ENCODE measurements at regions not wholly inside any gene's neighbourhood (a gene's known extent, or its start where the extent isn't known, plus 50 kb on each side); places are given as distances from the start of the nearest gene placed in this dataset.
A peak's percentile ranks its signal among the peaks of the same experiment; 100 is the strongest.
"Not testable (repeated sequence)": the region's sequence is repeated elsewhere in the genome, so short reads cannot be mapped to it uniquely, and the experiment has no call there.

GRCh38 chr2:91466780-91467363 lies 2775.4 kb downstream of the RPIA start:
- H3K4me3 ChIP-seq; H3K27ac ChIP-seq; H3K9me3 ChIP-seq (replicated peaks in 1 of 11); H3K4me2 ChIP-seq; H3K4me1 ChIP-seq; H4K20me1 ChIP-seq; H3K9ac ChIP-seq; H3K36me3 ChIP-seq: not testable (repeated sequence)
- peaks cover 19 to 48% (median 39%) of the 10 kb centered on the region in 11 experiments for H3K27me3 ChIP-seq

- H4K20me1 ChIP-seq: peaks cover 0 to 20% (median 12%) of the 10 kb centered on the region in 11 experiments; a peak in 19 of 22 replicates
- H3K4me3 ChIP-seq; H3K36me3 ChIP-seq; H3K27ac ChIP-seq; H3K4me2 ChIP-seq; H3K9ac ChIP-seq; H3K9me3 ChIP-seq (replicated peaks in 1 of 11): not testable (repeated sequence)
- peaks cover 0 to 11% (median 6%) of the 10 kb centered on the region in 10 experiments; a peak in 13 of 20 replicates for H3K4me1 ChIP-seq
- peaks cover 54 to 74% (median 64%) of the 10 kb centered on the region in 11 experiments for H3K27me3 ChIP-seq
Measured at GRCh38 chr2:91476244-91476935, 2784.9 kb downstream of the RPIA start.

DNA sequence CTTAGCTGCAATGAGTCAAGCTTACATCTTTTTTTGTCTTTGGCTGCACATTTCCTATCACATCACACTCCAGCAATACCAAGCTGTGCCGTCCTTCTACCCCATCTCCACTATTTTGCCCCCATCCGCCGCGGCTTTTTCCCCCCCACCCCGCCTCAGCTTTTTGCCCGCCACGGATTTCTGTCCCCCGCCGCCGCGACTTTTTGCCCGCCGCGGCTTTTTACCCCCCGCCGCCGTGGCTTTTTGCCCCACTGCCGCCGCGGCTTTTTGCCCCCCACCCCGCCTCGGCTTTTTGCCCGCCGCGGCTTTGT lies 2785.4 kb downstream of the RPIA start:
- Histone ChIP-seq H3K4me3 (peak overlapping the region in 1 of 10 experiments; percentile 63; a peak in 1 of 20 replicates), H3K4me1 (peaks cover 0 to 11% (median 6%) of the 10 kb centered on the region in 10 experiments; a peak in 13 of 20 replicates), H3K27me3 (peaks cover 56 to 77% (median 68%) of the 10 kb centered on the region in 11 experiments), H4K20me1 (peaks cover 0 to 20% (median 12%) of the 10 kb centered on the region in 11 experiments; a peak in 19 of 22 replicates), H3K4me2 (peak overlapping the region in 1 of 11 experiments; percentile 91; a peak in 1 of 22 replicates)
- not testable (repeated sequence) for H3K36me3 ChIP-seq; H3K9ac ChIP-seq; H3K27ac ChIP-seq; H3K9me3 ChIP-seq (replicated peaks in 1 of 11)

GRCh38 chr2:91477291-91477690 lies 2785.8 kb downstream of the RPIA start:
- not testable (repeated sequence) for H3K9me3 ChIP-seq (replicated peaks in 1 of 11); H3K36me3 ChIP-seq; H3K27ac ChIP-seq
- H3K9ac ChIP-seq: peak overlapping the region in 2 of 11 experiments; percentile 61 to 69; a peak in 4 of 22 replicates
- peaks cover 0 to 19% (median 12%) of the 10 kb centered on the region in 11 experiments; a peak in 19 of 22 replicates for H4K20me1 ChIP-seq
- H3K4me2 ChIP-seq: peak overlapping the region; percentile 52 to 99 (median 68); a peak in 19 of 22 replicates
- peaks cover 0 to 11% (median 6%) of the 10 kb centered on the region in 10 experiments; a peak in 13 of 20 replicates for H3K4me1 ChIP-seq
- peak overlapping the region in 9 of 10 experiments; percentile 45 to 65 (median 54); a peak in 13 of 20 replicates for H3K4me3 ChIP-seq
- H3K27me3 ChIP-seq: peaks cover 53 to 75% (median 65%) of the 10 kb centered on the region in 11 experiments

DNA sequence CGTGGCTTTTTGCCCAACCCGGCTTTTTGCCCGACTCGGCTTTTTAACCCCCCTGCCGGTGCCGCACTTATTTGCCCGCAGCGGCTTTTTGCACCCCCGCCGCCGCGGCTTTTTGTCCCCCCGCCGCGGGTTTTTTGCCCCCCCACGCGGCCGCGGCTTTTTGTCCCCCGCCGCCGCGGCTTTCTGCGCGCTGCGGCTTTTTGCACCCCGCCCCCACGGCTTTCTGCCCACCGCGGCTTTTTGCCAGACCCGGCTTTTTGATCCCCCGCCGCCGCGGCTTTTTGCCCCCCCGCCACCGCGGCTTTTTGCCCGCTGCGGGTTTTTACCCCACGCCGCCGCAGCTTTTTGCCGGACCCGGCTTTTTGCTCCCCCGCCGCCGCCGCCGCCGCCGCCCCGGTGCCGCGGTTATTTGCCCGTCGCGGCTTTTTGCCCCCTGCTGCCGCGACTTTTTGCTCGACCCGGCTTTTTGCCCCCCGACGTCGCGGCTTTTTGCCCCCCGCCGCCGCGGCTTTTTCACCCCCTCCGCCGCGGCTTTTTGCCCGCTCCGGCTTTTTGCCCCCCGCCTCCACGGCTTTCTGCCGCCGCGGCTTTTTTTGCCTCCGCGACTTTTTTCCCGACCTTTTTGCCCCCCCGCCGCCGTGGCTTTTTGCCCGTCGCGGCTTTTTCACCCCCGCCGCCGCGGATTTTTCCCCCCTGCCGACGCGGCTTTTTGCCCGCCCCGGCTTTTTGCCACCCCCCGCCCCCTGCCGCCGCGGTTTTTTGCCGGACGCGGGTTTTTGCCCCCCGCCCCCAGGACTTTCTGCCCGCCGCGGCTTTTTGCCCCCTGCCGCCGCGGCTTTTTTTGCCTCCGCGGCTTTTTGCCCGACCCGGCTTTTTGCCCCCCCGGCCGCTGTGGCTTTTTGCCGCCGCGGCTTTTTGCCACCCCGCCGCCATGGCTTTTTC lies 2786.5 kb downstream of the RPIA start:
- H3K4me1 ChIP-seq: peaks cover 0 to 11% (median 6%) of the 10 kb centered on the region in 10 experiments; a peak in 13 of 20 replicates
- peak overlapping the region in 4 of 11 experiments; percentile 2 to 69 (median 43); a peak in 8 of 22 replicates for H3K9ac ChIP-seq
- H3K27me3 ChIP-seq: peaks cover 51 to 75% (median 63%) of the 10 kb centered on the region in 11 experiments
- H3K9me3 ChIP-seq (replicated peaks in 1 of 11): no peaks in the 10 kb centered on the region
- no peak overlapping the region for H3K27ac ChIP-seq
- peak overlapping the region; percentile 52 to 99 (median 68) for H3K4me2 ChIP-seq
- H4K20me1 ChIP-seq: peaks cover 0 to 19% (median 12%) of the 10 kb centered on the region in 11 experiments; a peak in 19 of 22 replicates
- H3K36me3 ChIP-seq: no peaks in the 10 kb centered on the region
- peak overlapping the region; percentile 29 to 65 (median 52) for H3K4me3 ChIP-seq
- no peak for TF ChIP-seq Cebpa-rat (IDR thresholded peaks at IDR 0.05)

- Histone ChIP-seq H3K27me3 (peaks cover 47 to 67% (median 57%) of the 10 kb centered on the region in 11 experiments), H3K4me2 (peak overlapping the region; percentile 48 to 99 (median 68)), H3K4me1 (peaks cover 0 to 11% (median 6%) of the 10 kb centered on the region in 10 experiments; a peak in 13 of 20 replicates), H4K20me1 (peaks cover 0 to 19% (median 12%) of the 10 kb centered on the region in 11 experiments; a peak in 19 of 22 replicates), H3K4me3 (peak overlapping the region; percentile 29 to 65 (median 52); a peak in 18 of 20 replicates)
- H3K36me3 ChIP-seq; H3K9me3 ChIP-seq (replicated peaks in 1 of 11); H3K9ac ChIP-seq; H3K27ac ChIP-seq: not testable (repeated sequence)
Measured at GRCh38 chr2:91478851-91479718, 2787.6 kb downstream of the RPIA start.

GRCh38 chr2:91485226-91485625 lies 2793.8 kb downstream of the RPIA start:
- H4K20me1 ChIP-seq; H3K27ac ChIP-seq; H3K4me2 ChIP-seq; H3K9ac ChIP-seq; H3K36me3 ChIP-seq; H3K4me3 ChIP-seq; H3K9me3 ChIP-seq (replicated peaks in 1 of 11); H3K4me1 ChIP-seq: not testable (repeated sequence)
- peaks cover 6 to 26% (median 20%) of the 10 kb centered on the region in 11 experiments; a peak in 21 of 22 replicates for H3K27me3 ChIP-seq

DNA sequence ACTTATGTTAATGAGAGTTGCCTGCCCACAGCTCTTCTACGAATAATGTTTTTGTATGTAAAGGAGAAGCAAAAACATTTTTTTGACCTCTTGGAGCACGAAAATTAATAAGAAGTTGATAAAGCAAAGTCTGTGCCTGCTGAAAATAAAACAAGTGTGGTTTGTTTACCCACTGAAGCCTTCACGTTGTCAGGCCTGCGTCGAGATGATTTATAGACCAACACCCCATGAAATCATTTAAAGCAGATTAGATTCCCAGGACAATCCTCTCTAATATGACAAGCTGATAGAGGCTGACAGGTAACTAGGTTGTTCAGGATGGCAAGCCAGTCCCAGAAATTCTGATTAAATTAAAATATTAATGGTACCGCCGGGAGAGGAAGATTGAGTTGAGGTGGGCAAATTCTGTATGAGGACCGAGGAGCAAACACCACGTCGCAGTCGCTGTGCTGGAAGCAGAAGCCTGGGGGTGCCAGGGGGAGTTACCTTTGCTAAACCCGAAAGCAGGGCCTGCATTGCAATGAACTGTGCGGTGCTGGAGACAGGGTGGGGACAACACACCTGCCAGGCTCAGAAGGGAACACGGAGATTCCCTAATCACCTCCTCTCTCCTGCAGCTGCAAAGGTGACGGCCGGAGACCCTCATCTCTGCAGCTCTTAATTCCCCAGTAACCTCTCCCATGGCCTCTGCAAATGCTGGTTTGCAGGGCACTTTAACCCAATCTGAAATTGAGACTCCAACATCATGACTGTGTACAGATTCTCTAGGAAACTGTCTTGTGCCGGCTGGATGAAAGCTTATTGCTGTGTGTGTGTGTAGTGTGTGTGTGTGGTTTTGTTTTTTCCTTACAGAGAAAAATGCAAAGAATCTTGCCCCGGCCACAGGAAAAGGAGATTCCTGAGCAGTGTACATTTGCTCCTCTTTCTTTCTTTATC lies 2805.9 kb downstream of the RPIA start:
- H3K27me3 ChIP-seq, H3K4me2 ChIP-seq, H3K4me3 ChIP-seq, H3K4me1 ChIP-seq, H3K27ac ChIP-seq, H3K36me3 ChIP-seq, H4K20me1 ChIP-seq, H3K9ac ChIP-seq: not testable (repeated sequence)
- H3K9me3 ChIP-seq (replicated peaks in 1 of 11): peaks cover 0 to 20% (median 4%) of the 10 kb centered on the region in 11 experiments; a peak in 16 of 22 replicates

DNA sequence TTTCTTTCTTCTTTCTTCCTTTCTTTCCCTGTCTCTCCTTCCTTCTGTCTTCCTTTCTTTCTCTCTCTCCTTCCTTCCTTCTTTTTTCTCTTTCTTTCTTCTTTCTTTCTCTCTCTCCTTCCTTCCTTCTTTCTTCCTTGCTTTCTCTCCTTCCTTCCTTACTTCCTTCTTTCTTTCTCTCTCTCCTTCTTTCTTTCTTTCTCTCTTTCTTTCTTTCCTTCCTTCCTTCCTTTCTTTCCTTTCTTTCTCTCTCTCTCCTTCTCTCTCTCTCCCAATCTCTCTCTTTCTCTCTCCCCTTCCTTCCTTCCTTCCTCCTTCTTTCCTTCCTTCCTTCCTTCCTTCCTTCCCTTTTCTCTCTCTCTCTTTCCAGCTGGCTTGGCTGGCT lies 2806.6 kb downstream of the RPIA start:
- not testable (repeated sequence) for H3K4me3 ChIP-seq, H3K36me3 ChIP-seq, H4K20me1 ChIP-seq, H3K4me1 ChIP-seq, H3K27ac ChIP-seq, H3K4me2 ChIP-seq, H3K27me3 ChIP-seq, H3K9ac ChIP-seq
- peaks cover 0 to 24% (median 8%) of the 10 kb centered on the region in 11 experiments; a peak in 16 of 22 replicates for H3K9me3 ChIP-seq (replicated peaks in 1 of 11)

GRCh38 chr2:91498513-91499250 lies 2807.2 kb downstream of the RPIA start:
- not testable (repeated sequence) for H3K36me3 ChIP-seq, H3K27me3 ChIP-seq, H3K4me2 ChIP-seq, H4K20me1 ChIP-seq, H3K4me1 ChIP-seq, H3K4me3 ChIP-seq, H3K27ac ChIP-seq, H3K9ac ChIP-seq
- H3K9me3 ChIP-seq (replicated peaks in 1 of 11): peaks cover 0 to 27% (median 12%) of the 10 kb centered on the region in 11 experiments; a peak in 18 of 22 replicates
